DND-41 (cell line): ENCODE measurements at regions not wholly inside any gene's neighbourhood (a gene's known extent, or its start where the extent isn't known, plus 50 kb on each side); places are given as distances from the start of the nearest gene placed in this dataset.

Experiments
- ATAC-seq: fragments of 200-7000 bp; cut with Tn5 transposase; 3 replicates; pipeline ENCODE4 v1.9.1; 2021; ENCODE audit warnings: low read depth; ENCODE audit not compliant: insufficient read depth
- DNase-seq: peaks from one replicate; pipeline ENCODE4 v3.0.0-alpha.2; 2020
- H2AFZ ChIP-seq: 2 replicates; pipeline ENCODE4 v1.6.0; 2012; ENCODE audit warnings: low read depth, low read length
- H3K27ac ChIP-seq: 2 replicates; pipeline ENCODE4 v1.5.1; 2012; ENCODE audit warnings: low read length, inconsistent platforms
- H3K27me3 ChIP-seq: fragments of 200-600 bp; sonication (generic); 2 replicates; pipeline ENCODE4 v1.6.0; 2012; ENCODE audit warnings: low read length, mild to moderate bottlenecking, inconsistent platforms; ENCODE audit not compliant: insufficient read depth, poor library complexity
- H3K36me3 ChIP-seq: 2 replicates; pipeline ENCODE4 v1.5.1; 2012; ENCODE audit warnings: low read length, inconsistent platforms; ENCODE audit not compliant: insufficient read depth
- H3K4me1 ChIP-seq: 2 replicates; pipeline ENCODE4 v1.5.1; 2012; ENCODE audit warnings: mild to moderate bottlenecking, low read length; ENCODE audit not compliant: insufficient read depth
- H3K4me2 ChIP-seq: 2 replicates; pipeline ENCODE4 v1.6.0; 2012; ENCODE audit warnings: mild to moderate bottlenecking, moderate library complexity, low read length, inconsistent platforms; ENCODE audit not compliant: insufficient read depth
- H3K4me3 ChIP-seq, 2 experiments: fragments of 200-600 bp in 1 of 2; shearing (Covaris generic) in 1 of 2; 2 replicates each; pipeline ENCODE4 v1.5.1; 2012 to 2016; ENCODE audit warnings: inconsistent platforms in 2 of 2, low read length in 2 of 2, mild to moderate bottlenecking in 2 of 2, low read depth in 1 of 2, moderate library complexity in 1 of 2
- H3K79me2 ChIP-seq: 2 replicates; pipeline ENCODE4 v1.6.0; 2012; ENCODE audit warnings: low read length, inconsistent platforms; ENCODE audit not compliant: insufficient read depth
- H3K9ac ChIP-seq: 2 replicates; pipeline ENCODE4 v1.6.0; 2012; ENCODE audit warnings: low read depth, mild to moderate bottlenecking, inconsistent platforms, low read length, moderate library complexity
- H3K9me3 ChIP-seq: 2 replicates; pipeline ENCODE4 v1.5.1; 2012; ENCODE audit warnings: low read length, moderate library complexity, mild to moderate bottlenecking, inconsistent platforms; ENCODE audit not compliant: insufficient read depth, severe bottlenecking
- H4K20me1 ChIP-seq: 2 replicates; pipeline ENCODE4 v1.6.0; 2012; ENCODE audit warnings: low read length; ENCODE audit not compliant: insufficient read depth
- EZH2 ChIP-seq: IDR thresholded peaks from 3 replicates; pipeline ENCODE4 v1.6.1; 2012; ENCODE audit warnings: borderline replicate concordance, low read depth, mild to moderate bottlenecking, moderate library complexity, low read length, inconsistent platforms; ENCODE audit not compliant: severe bottlenecking
- TF ChIP-seq, protein P1 (sequence below): IDR thresholded peaks from 2 replicates; pipeline ENCODE4 v1.5.1; 2012; ENCODE audit warnings: borderline replicate concordance, low read length, moderate library complexity, mild to moderate bottlenecking; ENCODE audit not compliant: poor library complexity, severe bottlenecking; ENCODE audit errors: extremely low read depth

DNA sequence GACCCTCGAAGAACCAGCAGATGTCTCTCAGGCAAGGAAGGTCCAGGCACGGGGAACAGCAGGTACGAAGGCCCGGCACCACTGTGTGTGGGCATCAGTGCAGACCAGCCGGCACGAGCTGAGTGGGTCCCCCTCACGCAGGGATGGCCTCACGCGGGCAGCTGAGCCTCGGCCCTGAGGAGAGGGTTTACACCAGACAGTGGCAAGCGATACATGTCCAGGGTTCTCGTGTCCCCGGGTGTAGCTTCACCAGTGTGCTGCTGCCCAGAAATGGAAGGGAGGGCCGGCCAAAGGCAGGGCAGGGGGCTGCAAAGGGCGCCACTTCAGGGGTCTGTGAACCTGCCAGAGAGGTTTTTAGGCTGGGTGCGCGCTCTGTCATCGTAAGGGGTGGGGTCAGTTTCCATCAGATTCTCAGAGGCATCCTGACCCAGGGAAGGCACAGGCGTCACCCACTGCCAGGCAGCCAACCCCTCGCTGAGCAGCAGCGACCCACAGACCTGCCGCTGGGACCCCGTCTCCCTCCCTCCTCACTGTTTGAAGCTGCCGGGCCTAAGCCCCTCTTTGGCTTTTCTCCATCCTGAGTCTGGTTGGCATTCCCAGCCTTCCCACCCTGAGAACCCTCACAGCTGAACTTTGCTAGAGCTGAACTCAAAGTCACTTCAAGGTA lies 107.0 kb downstream of the CPZ start:
- Histone ChIP-seq H3K9ac (no peak overlapping the region), H4K20me1 (no peaks in the 10 kb centered on the region; the same call in 1 of the 2 replicates), H3K4me1 (no peaks in the 10 kb centered on the region), H3K9me3 (no peaks in the 10 kb centered on the region), H2AFZ (no peak overlapping the region), H3K4me2 (no peak overlapping the region), H3K36me3 (no peaks in the 10 kb centered on the region), H3K79me2 (no peaks in the 10 kb centered on the region), H3K27me3 (no peaks in the 10 kb centered on the region), H3K27ac (no peak overlapping the region), H3K4me3 (no peak overlapping the region)
- no peak for DNase-seq
- no peak for ATAC-seq
- no peak for TF ChIP-seq EZH2
- TF ChIP-seq, protein P1, sequence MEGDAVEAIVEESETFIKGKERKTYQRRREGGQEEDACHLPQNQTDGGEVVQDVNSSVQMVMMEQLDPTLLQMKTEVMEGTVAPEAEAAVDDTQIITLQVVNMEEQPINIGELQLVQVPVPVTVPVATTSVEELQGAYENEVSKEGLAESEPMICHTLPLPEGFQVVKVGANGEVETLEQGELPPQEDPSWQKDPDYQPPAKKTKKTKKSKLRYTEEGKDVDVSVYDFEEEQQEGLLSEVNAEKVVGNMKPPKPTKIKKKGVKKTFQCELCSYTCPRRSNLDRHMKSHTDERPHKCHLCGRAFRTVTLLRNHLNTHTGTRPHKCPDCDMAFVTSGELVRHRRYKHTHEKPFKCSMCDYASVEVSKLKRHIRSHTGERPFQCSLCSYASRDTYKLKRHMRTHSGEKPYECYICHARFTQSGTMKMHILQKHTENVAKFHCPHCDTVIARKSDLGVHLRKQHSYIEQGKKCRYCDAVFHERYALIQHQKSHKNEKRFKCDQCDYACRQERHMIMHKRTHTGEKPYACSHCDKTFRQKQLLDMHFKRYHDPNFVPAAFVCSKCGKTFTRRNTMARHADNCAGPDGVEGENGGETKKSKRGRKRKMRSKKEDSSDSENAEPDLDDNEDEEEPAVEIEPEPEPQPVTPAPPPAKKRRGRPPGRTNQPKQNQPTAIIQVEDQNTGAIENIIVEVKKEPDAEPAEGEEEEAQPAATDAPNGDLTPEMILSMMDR = no peak

DNA sequence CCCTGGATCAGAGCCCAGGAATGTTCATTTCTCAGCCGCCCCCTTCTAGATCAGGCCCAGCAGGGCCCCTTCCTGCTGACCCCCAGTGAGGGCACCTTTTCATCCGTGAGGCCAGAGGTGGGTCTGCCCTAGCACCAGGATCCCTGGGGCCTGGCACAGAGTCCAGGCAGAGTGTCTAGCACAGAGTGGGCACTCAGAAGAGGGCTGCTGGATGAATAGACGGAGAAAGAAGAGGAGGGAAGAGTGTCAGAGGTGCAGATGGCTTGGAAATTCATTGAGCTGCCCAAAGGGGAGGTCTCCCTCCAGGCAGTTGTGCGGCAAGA lies 106.5 kb downstream of the CPZ start:
- H4K20me1 ChIP-seq = no peaks in the 10 kb centered on the region; the same call in 1 of the 2 replicates
- no peaks in the 10 kb centered on the region for H3K79me2 ChIP-seq
- no peaks in the 10 kb centered on the region for H3K36me3 ChIP-seq
- DNase-seq = no peak
- no peaks in the 10 kb centered on the region for H3K27me3 ChIP-seq
- H3K4me1 ChIP-seq = no peaks in the 10 kb centered on the region
- no peak overlapping the region for H2AFZ ChIP-seq
- no peak overlapping the region for H3K4me2 ChIP-seq
- H3K9me3 ChIP-seq = no peaks in the 10 kb centered on the region
- ATAC-seq = no peak
- TF ChIP-seq, protein P1 = no peak
- TF ChIP-seq EZH2 = no peak
- no peak overlapping the region for H3K27ac ChIP-seq
- no peak overlapping the region for H3K4me3 ChIP-seq
- H3K9ac ChIP-seq = no peak overlapping the region

DNA sequence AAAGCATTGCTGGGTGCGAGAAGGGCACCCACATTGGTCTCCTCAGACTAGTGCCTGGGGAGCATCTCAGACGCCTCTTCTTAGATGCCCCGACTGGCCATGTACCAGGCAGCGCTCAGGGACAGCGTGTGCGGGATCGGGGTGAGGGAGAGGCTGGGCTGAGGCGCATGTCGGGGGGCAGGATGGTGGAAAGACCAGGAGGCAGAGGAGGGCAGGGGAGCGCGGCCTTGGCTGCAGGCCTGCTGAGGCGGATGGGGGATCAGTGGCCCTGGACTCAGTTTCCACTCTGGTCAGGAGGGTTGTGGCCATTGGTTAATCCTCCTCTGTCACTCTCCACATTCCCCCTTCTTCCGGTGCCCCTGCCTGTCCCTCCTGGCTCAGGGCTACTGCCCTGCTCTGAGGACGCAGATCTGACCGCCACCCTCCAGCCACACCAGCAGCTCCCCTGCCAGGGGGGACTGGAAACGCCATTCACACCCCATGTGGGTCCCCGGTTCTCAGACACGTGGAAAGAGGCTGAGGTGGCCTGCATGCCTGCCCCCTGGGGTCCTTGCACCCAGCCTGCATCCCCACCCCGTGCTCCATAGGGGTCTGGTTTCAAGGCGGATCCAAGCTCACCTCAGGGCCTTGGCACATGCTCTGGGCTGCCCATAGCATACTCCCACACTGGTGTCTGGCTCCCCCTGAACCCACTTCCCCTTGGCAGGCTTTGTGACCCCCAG lies 105.9 kb downstream of the CPZ start:
- Histone ChIP-seq H3K36me3 (no peaks in the 10 kb centered on the region), H3K27ac (no peak overlapping the region), H3K4me2 (no peak overlapping the region), H2AFZ (no peak overlapping the region), H3K79me2 (no peaks in the 10 kb centered on the region), H3K4me1 (no peaks in the 10 kb centered on the region), H3K9ac (no peak overlapping the region), H3K9me3 (no peaks in the 10 kb centered on the region), H4K20me1 (no peaks in the 10 kb centered on the region; the same call in 1 of the 2 replicates), H3K4me3 (no peak overlapping the region), H3K27me3 (no peaks in the 10 kb centered on the region)
- no peak for ATAC-seq
- TF ChIP-seq EZH2 = no peak
- TF ChIP-seq, protein P1 = no peak
- no peak for DNase-seq
